ENCODE measurements at regions not wholly inside any gene's neighbourhood (a gene's known extent, or its start where the extent isn't known, plus 50 kb on each side); places are given as distances from the start of the nearest gene placed in this dataset.

GRCh38 chr12:125436686-125437085, 371.5 kb downstream of the AACS start:
- DNase-seq: no peak

GRCh38 chr12:125440399-125440798, 375.2 kb downstream of the AACS start:
- DNase-seq: no peak

DNA sequence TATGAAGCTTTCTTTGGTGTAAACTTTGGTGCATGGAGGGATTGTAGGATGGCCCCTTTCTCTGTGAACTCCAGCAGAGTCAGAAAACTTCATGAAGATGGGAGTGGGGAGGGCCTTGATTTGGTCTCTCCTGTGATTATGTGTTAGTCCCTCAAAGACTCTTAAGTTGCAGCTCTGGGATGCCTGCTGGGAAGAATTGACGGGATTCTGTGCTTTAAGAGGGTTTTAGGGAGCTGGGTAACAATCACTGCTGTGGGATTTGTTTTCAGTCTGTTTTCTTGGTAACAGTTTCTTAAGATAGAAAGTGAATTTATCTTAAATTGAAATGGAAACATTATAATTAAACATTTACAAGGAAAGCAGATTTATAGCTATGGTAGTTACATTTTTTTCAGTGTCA, 378.1 kb downstream of the AACS start:
- no peak for DNase-seq

GRCh38 chr12:125451408-125451807, 386.2 kb downstream of the AACS start:
- no peak for DNase-seq

- no peak for DNase-seq
Observed at GRCh38 chr12:125453751-125454150, 388.5 kb downstream of the AACS start.

DNA sequence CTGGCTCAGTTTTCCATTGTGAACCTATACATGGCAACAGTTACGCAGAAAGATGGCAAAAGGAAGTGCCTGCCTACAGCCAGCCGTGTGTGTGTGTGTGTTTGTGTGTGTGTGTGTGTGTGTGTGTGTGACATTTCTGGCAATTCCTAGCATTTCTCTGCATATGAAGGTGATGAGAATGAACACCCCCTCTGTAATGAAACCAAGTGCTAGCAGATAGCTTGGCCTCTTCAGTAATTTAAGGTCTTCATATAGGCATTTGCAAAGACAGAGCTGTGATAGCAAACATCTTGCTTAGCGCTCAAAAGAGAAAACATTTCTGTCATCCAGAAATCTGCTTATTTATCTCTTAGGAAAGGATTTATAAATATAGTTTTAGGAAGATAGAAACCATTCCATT, 389.1 kb downstream of the AACS start:
- no peak for DNase-seq

DNA sequence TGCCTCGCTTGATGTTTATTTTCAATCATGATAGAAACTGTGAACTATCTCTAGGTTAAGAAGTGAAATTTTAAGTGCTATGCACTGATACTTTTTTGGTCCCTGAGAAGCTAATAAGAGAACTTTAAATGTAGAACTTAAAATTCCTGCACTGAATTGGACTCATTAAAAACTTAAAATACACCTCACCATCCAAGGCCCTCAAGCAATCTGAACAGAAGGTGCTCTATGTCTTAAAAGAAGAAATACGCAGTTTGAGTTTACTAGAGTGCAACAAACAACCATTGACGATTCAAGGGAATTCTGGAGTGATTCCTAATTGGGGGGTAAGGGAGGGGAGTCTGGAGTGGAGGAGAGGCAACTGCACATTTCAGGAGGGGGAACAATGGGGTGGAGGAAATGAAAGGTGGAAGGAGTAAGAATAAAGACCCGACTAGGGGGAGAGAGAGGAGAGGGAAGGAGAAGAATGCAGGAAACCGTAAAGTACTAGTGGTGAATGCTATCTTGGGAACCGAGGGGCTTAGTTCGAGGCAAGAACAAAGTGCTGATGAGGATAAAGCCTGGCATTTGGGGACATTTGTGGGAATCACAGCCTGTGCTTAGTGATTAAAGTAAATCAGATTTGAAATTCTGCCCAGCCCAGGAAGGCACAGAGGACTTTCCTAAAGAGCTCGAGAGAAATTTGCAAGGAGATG, 389.7 kb downstream of the AACS start:
- DNase-seq: no peak

DNA sequence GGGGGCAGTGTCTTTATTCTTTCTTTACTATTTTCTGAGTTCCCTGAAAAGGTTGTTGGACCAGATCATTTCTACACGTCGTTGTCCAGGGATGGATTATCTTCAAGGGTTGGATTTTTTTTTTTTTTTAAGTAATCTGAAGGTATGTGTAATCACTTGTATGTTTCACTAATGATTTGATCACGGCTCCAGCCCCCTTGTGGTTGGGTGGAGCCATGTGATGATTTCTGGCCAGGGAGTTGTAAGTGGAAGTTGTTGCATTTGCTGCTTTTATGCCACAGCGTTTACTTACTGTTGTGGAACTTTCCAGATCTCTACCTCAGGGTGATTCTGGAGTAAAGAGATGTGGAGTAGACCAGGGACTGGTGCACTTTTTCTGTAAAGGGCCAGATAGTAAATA, 390.3 kb downstream of the AACS start:
- DNase-seq: no peak

DNA sequence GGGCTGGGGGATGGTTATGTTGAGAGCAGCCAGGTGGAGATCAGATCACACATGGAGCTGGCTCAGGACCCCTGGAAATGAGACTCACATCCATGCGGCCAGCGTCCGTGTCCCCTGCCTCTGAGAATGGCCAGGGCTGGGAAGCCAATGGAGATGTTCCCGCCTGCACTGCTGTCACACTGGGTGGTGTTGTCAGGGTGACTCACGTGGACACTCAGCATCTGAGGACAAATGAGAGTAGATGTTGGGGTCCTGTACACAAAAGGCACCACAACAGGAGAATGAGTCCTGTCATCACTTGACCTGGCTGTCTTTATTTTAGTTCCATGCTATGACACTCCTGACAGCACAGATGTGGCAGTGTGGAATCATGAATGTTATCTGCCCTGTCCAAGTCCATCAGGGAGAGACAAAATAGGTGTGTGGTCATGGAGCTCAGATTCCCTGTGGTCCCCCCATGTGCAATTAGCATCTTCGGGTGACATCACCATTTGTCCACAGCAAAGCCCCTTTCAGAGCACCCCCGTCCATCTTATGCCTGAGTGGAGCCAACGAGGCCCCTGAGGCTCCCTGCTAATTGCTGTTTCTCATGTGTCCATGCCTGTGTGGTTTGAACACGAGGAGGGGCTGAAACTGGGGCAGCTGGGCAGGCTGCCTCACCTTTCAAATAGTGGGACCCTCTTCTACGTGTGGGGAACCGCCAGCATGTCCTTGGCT, 393.5 kb downstream of the AACS start:
- no peak for DNase-seq

DNA sequence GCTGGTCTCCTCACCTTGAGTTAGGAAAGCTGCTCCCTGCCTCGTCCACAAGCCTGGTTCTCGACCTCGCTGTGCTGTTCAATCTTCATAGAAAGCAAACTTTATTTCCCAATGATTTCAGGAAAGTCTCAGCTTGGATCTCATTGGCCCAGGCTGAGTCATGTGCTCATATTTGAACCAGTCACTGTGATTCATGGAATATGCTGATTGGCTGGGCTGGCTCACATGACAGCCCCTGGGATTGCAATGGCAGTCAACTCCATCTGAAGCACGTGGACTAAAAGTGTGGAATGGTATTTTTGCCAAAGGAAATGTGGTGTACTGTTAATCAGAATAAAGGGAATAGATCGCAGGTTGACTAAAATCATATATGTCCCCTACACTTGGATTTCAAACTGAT, 396.6 kb downstream of the AACS start:
- DNase-seq: no peak

- no peak for DNase-seq
Observed at GRCh38 chr12:125463386-125463785, 398.2 kb downstream of the AACS start.

GRCh38 chr12:125467363-125467762, 402.1 kb downstream of the AACS start:
- no peak for DNase-seq

DNA sequence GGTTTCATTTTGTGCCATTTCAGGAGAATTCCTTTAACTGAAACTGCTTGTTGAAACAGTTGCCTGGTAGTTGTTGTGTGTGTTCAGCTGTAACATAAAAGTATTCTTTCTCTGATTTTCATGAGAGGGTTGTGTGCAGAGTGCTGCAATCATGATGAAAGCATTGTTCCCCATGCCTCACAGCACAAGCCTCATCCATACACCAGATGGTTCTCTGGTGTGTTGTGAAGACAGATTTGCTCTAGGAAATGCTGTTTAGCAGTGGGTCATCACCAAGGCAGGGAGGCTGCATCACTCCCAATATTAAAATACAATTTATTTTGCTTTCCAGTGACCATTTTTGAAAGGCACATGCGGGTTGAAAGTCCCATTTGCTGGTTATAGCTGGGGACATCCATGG, 404.4 kb downstream of the AACS start:
- DNase-seq: no peak

- no peak for DNase-seq
Observed at GRCh38 chr12:125470838-125471783, 405.9 kb downstream of the AACS start.

DNA sequence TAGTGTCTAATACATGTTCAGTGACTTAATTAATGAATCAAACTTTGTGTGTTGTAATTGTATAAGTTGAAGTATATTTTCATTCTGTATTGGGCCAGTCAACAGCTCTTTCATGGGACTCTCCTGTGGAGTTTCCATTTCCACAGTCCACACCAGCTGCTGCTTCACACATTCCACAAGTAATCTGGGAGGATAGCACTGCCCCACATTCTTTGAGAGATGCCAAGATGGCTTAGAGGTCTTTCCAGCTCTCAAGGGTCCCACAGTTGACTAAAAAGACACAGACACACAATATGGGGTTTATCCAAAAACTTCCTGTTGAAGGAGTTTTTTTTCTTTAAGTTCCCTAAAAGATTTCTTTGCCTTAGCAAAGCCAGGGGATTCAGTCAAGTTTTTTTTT, 408.3 kb downstream of the AACS start:
- no peak for DNase-seq

DNA sequence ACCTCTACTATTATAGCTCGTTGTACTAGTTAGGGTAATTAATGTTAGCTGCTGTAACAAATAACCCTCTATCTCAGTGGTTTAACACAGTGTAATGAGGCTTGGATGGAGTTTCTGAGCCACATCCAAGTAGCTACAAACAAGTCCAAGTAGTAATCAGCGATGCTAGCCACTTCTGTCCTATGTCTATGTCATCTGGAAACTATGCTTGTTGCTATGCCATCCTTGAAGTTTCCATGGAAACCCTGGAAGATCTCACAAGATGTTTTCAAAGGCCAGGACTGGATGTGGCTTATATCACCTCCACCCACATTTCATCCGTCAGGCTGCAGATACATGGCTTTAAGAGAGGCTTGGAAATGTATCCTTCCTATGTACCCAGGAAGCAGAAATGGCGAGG, 422.1 kb downstream of the AACS start:
- no peak for DNase-seq

- no peak for DNase-seq
Observed at GRCh38 chr12:125491553-125491952, 426.3 kb downstream of the AACS start.

DNA sequence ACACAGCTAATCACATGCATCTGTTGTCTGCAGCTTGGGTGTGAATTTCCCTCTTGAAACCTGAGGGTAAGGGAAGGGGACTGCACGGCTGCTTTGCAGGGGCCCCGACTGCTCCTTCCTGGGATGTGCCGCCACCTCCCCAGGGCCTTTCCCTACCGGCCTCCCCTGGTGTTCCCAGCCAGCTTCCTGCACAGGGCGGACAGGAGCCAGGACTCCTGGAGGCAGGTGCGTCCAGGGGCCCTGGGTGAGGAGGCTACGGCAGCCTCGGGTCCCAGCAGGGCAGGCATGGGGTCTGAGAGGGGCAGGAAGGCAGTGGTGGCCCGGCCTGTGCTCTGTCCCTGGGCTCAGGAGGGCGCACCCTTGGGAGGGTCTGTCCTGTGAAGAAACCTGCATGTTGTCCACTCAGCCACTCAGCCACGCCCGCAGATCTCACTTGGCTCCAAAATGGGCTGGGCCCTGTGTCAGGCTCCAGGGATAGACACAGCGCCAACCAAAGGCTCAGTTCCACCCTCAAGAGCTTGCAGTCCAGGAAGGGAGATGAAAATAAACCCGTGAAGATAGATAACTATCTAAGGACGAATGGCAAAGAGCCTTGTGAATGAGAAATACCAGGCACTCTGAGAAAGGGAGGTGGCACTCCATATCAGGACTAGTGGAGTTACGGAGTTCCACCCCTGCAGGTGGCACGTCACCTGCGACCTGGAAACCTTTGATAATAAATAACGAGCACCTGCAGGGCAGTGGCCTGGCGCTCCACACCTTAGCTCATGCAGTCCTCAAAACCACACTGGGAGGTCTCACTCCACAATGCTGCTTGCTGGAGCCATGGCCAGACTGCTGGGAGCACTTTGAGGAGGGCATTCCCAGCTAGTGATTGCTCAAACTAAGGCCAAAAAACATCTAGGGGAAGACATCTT, 427.4 kb downstream of the AACS start:
- no peak for DNase-seq

DNA sequence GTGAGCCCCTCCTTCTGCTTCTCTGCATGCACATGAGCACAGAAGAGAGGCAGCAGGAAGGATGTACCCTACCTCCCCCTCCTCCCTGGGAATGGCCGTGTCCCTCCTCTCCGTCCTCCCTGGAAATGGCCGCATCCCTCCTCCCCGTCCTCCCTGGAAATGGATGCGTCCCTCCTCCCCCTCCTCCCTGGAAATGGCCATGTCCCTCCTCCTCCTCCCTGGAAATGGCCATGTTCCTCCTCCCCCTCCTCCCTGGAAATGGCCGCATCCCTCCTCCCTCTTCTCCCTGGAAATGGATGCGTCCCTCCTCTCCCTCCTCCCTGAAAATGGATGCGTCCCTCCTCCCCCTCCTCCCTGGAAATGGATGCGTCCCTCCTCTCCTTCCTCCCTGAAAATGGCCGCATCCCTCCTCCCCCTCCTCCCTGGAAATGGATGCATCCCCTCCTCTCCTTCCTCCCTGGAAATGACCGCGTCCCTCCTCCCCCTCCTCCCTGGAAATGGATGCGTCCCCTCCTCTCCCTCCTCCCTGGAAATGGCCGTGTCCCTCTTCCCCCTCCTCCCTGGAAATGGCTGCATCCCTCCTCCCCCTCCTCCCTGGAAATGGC, 428.6 kb downstream of the AACS start:
- no peak for DNase-seq

DNA sequence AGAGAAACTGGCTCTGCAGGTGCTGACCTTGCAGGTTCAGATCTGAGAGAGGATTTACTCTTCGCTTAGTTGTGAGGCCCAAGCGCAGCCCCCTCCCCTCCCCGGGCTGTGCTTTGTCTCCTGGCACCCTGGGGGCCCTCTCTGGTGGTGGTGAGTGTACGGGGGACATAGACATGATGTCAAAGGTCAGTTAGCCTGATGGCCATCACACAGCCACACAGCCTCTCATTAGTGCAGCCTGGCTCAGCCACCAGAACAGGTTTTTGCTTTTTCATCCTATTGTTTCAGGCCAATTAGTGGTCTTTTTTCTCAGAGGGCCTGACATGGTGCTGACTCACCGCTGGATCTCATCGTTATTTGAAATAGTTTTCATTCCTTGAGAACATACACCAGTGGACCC, 437.9 kb downstream of the AACS start:
- no peak for DNase-seq

DNA sequence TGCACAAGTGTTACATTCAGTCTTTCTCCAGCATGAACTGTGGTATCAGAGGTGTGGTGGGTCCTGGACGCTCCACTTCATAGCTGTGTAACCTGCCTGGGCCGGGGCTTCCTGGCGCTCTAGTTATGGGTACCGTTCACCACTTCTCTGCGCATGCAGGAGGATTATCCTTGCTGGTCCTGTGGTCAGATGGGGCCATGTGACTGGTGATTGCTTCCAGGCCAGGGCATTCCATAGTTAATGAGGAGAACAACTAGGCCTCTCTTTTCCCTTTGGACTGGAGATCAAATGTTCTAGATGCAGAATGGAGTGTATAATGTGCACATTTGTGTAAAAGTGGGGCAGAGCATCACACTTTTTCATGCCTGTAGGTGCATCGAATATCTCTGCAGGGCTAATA, 444.0 kb downstream of the AACS start:
- DNase-seq: no peak
